Left ventricle myocardium inferior (tissue), 1 donor: ENCODE measurements at regions not wholly inside any gene's neighbourhood (a gene's known extent, or its start where the extent isn't known, plus 50 kb on each side); places are given as distances from the start of the nearest gene placed in this dataset.

ENCODE experiments used
- DNase-seq: peaks from one replicate; pipeline ENCODE4 v3.0.0-alpha.2; 2020
- H3K27ac ChIP-seq: fragments of 200-600 bp; replicated peaks from 2 replicates; pipeline ENCODE4 v1.8.0; 2021
- H3K27me3 ChIP-seq: fragments of 200-600 bp; 2 replicates; pipeline ENCODE4 v1.8.0; 2021; ENCODE audit warnings: low read depth
- H3K36me3 ChIP-seq: fragments of 200-600 bp; 2 replicates; pipeline ENCODE4 v1.8.0; 2021
- H3K4me1 ChIP-seq: fragments of 200-600 bp; 2 replicates; pipeline ENCODE4 v1.8.0; 2021
- H3K4me3 ChIP-seq: fragments of 200-600 bp; 2 replicates; pipeline ENCODE4 v1.8.0; 2021; ENCODE audit warnings: mild to moderate bottlenecking, moderate library complexity
- H3K9me3 ChIP-seq: fragments of 200-600 bp; replicated peaks from 2 replicates; pipeline ENCODE4 v1.8.0; 2021
- CTCF ChIP-seq: fragments of 200-600 bp; IDR thresholded peaks from 2 replicates; pipeline ENCODE4 v1.8.0; 2021; ENCODE audit warnings: antibody characterized with exemption, mild to moderate bottlenecking, borderline replicate concordance
- intact Hi-C: fragments of 100-400 bp; cut with micrococcal nuclease; formaldehyde crosslinking; loops from one replicate; pipeline ENCODE4 v1.11.0; 2022
- donor health status: DM: no; HTN: yes; CAD: no; lungs with severe emphysema.

GRCh38 chr12:76186131-76186906 is 101.8 kb upstream of the NAP1L1 start:
- Histone ChIP-seq H3K27ac (no peak overlapping the region), H3K36me3 (no peaks in the 10 kb centered on the region), H3K4me3 (no peak overlapping the region), H3K4me1 (no peaks in the 10 kb centered on the region), H3K27me3 (no peaks in the 10 kb centered on the region), H3K9me3 (no peaks in the 10 kb centered on the region)
- TF ChIP-seq CTCF = no peak
- no peak for DNase-seq
- intact Hi-C loops = no loop called here

GRCh38 chr12:76183459-76184186 is 99.1 kb upstream of the NAP1L1 start:
- H3K36me3 ChIP-seq = no peaks in the 10 kb centered on the region
- DNase-seq = no peak
- H3K27ac ChIP-seq = no peak overlapping the region
- H3K4me3 ChIP-seq = no peak overlapping the region
- no peaks in the 10 kb centered on the region for H3K4me1 ChIP-seq
- H3K9me3 ChIP-seq = no peaks in the 10 kb centered on the region
- intact Hi-C loops = no loop called here
- no peak for TF ChIP-seq CTCF
- H3K27me3 ChIP-seq = no peaks in the 10 kb centered on the region

- no peak for TF ChIP-seq CTCF
- intact Hi-C loops = no loop called here
- DNase-seq = no peak
- Histone ChIP-seq H3K9me3 (no peaks in the 10 kb centered on the region), H3K4me1 (no peaks in the 10 kb centered on the region), H3K27me3 (no peaks in the 10 kb centered on the region), H3K36me3 (no peaks in the 10 kb centered on the region), H3K27ac (no peak overlapping the region), H3K4me3 (no peak overlapping the region)
These were observed 96.2 kb upstream of the NAP1L1 start for GRCh38 chr12:76180401-76181277.

- Histone ChIP-seq H3K36me3 (no peaks in the 10 kb centered on the region), H3K4me1 (no peaks in the 10 kb centered on the region), H3K4me3 (no peak overlapping the region), H3K27ac (no peak overlapping the region), H3K27me3 (no peaks in the 10 kb centered on the region), H3K9me3 (no peaks in the 10 kb centered on the region)
- no peak for TF ChIP-seq CTCF
- DNase-seq = no peak
- intact Hi-C loops = no loop called here
These were observed 94.0 kb upstream of the NAP1L1 start for GRCh38 chr12:76178452-76178851.

GRCh38 chr12:76177821-76178220 is 93.3 kb upstream of the NAP1L1 start:
- H3K27ac ChIP-seq = no peak overlapping the region
- no peaks in the 10 kb centered on the region for H3K4me1 ChIP-seq
- intact Hi-C loops = no loop called here
- no peak overlapping the region for H3K4me3 ChIP-seq
- no peak for DNase-seq
- no peaks in the 10 kb centered on the region for H3K36me3 ChIP-seq
- no peaks in the 10 kb centered on the region for H3K27me3 ChIP-seq
- no peak for TF ChIP-seq CTCF
- H3K9me3 ChIP-seq = no peaks in the 10 kb centered on the region
